Keratinocyte (primary cell): ENCODE measurements at regions not wholly inside any gene's neighbourhood (a gene's known extent, or its start where the extent isn't known, plus 50 kb on each side); places are given as distances from the start of the nearest gene placed in this dataset.

Experiments
- DNase-seq: peaks from one replicate; pipeline ENCODE4 v3.0.0-alpha.2; 2011; ENCODE audit warnings: low read depth, missing footprints, low spot score
- FAIRE-seq: peaks from 2 replicates; lab custom pipeline; 2011; peaks lifted over from hg19 to GRCh38; lab: Jason Lieb, UNC
- H2AFZ ChIP-seq: 2 replicates; pipeline ENCODE4 v1.6.0; 2012; ENCODE audit warnings: low read length, control low read depth, inconsistent platforms; ENCODE audit not compliant: control insufficient read depth
- H3K27ac ChIP-seq: 2 replicates; pipeline ENCODE4 v1.5.1; 2011; ENCODE audit warnings: low read length; ENCODE audit not compliant: control insufficient read depth, insufficient read depth
- H3K27me3 ChIP-seq: 3 replicates; pipeline ENCODE4 v1.6.0; 2011; ENCODE audit warnings: low read length; ENCODE audit not compliant: control insufficient read depth, insufficient read depth; ENCODE audit errors: extremely low read depth
- H3K36me3 ChIP-seq, 2 experiments: 2 replicates in 1 of 2; 3 replicates in 1 of 2; pipeline ENCODE4 v1.5.1; 2011; ENCODE audit warnings: low read length in 2 of 2, mild to moderate bottlenecking in 1 of 2; ENCODE audit not compliant: control insufficient read depth in 2 of 2, insufficient read depth in 2 of 2; ENCODE audit errors: extremely low read depth in 1 of 2
- H3K4me1 ChIP-seq: 3 replicates; pipeline ENCODE4 v1.5.1; 2011; ENCODE audit warnings: low read length; ENCODE audit not compliant: control insufficient read depth, insufficient read depth; ENCODE audit errors: extremely low read depth
- H3K4me2 ChIP-seq: 3 replicates; pipeline ENCODE4 v1.6.0; 2011; ENCODE audit warnings: low read depth, low read length; ENCODE audit not compliant: control insufficient read depth, insufficient read depth; ENCODE audit errors: extremely low read depth
- H3K4me3 ChIP-seq, 3 experiments: fragments of 200-600 bp in 1 of 3; sonication (generic) in 1 of 3; 2 replicates in 2 of 3; 3 replicates in 1 of 3; pipeline ENCODE4 v1.5.1; 2011 to 2016; ENCODE audit warnings: low read length in 3 of 3, mild to moderate bottlenecking in 3 of 3, control low read depth in 2 of 3, inconsistent platforms in 1 of 3, low read depth in 1 of 3, mixed read lengths in 1 of 3, mixed run types in 1 of 3, moderate library complexity in 1 of 3; ENCODE audit not compliant: control insufficient read depth in 2 of 3, insufficient read depth in 2 of 3; ENCODE audit errors: extremely low read depth in 1 of 3
- H3K79me2 ChIP-seq: 2 replicates; pipeline ENCODE4 v1.6.0; 2012; ENCODE audit warnings: low read length; ENCODE audit not compliant: control insufficient read depth, insufficient read depth
- H3K9ac ChIP-seq: 3 replicates; pipeline ENCODE4 v1.6.0; 2011; ENCODE audit warnings: low read length; ENCODE audit not compliant: control insufficient read depth, insufficient read depth; ENCODE audit errors: extremely low read depth
- H3K9me1 ChIP-seq: 3 replicates; pipeline ENCODE4 v1.6.0; 2011; ENCODE audit warnings: low read length; ENCODE audit not compliant: control insufficient read depth, insufficient read depth; ENCODE audit errors: extremely low read depth
- H3K9me3 ChIP-seq: 2 replicates; pipeline ENCODE4 v1.5.1; 2012; ENCODE audit warnings: low read depth, low read length; ENCODE audit not compliant: control insufficient read depth
- H4K20me1 ChIP-seq: 3 replicates; pipeline ENCODE4 v1.6.0; 2011; ENCODE audit warnings: low read length; ENCODE audit not compliant: control insufficient read depth, insufficient read depth; ENCODE audit errors: extremely low read depth
- CTCF ChIP-seq, 3 experiments: IDR thresholded peaks in 1 of 3; conservative IDR thresholded peaks in 1 of 3; optimal IDR thresholded peaks in 1 of 3; 2 replicates in 2 of 3; 3 replicates in 1 of 3; pipeline versions ENCODE3 to v1.5.1; 2011; ENCODE audit warnings: low read length in 3 of 3, mild to moderate bottlenecking in 3 of 3, moderate library complexity in 2 of 3, control low read depth in 1 of 3, inconsistent platforms in 1 of 3; ENCODE audit not compliant: insufficient read depth in 2 of 3; ENCODE audit errors: extremely low read depth in 1 of 3
- EZH2 ChIP-seq: IDR thresholded peaks from one replicate; pipeline ENCODE4 v1.6.1; 2012; ENCODE audit warnings: inconsistent platforms, mild to moderate bottlenecking, low read length, moderate library complexity
- dilution Hi-C: fragments of 300-500 bp; cut with MboI; formaldehyde crosslinking; loops from one replicate; pipeline ENCODE4 v1.7.0; 2020; ENCODE audit warnings: low sequenced_read_pairs; ENCODE audit not compliant: extremely low pct_ligation_motif_present

- Histone ChIP-seq H3K9me3 (no peaks in the 10 kb centered on the region), H3K9ac (no peak overlapping the region), H3K9me1 (no peaks in the 10 kb centered on the region), H3K4me1 (no peaks in the 10 kb centered on the region), H3K4me2 (no peak overlapping the region), H2AFZ (no peak overlapping the region), H3K27ac (no peak overlapping the region), H3K4me3 (no peak overlapping the region), H3K27me3 (no peaks in the 10 kb centered on the region), H3K36me3 (no peaks in the 10 kb centered on the region), H4K20me1 (no peaks in the 10 kb centered on the region), H3K79me2 (no peaks in the 10 kb centered on the region)
- FAIRE-seq (no peak), DNase-seq (no peak)
- no peak for TF ChIP-seq CTCF (optimal IDR thresholded peaks at IDR 0.05 in 1 of 3, IDR thresholded peaks at IDR 0.05 in 1 of 3, conservative IDR thresholded peaks at IDR 0.05 in 1 of 3; ENCODE audit: extremely low read depth in 1 of 3, insufficient read depth in 2 of 3, low read length in 3 of 3)
- TF ChIP-seq EZH2 = no peak
- dilution Hi-C loops = no loop called here
Observed at GRCh38 chr5:89443508-89443907, 560.5 kb upstream of the MEF2C start.

GRCh38 chr5:89441965-89442364 is 559.0 kb upstream of the MEF2C start:
- no peak for FAIRE-seq

More at GRCh38 chr5:89441965-89442364, 559.0 kb upstream of the MEF2C start:
- dilution Hi-C loops = no loop called here
- H2AFZ ChIP-seq = no peak overlapping the region
- no peaks in the 10 kb centered on the region for H3K9me1 ChIP-seq
- H3K36me3 ChIP-seq = no peaks in the 10 kb centered on the region
- no peaks in the 10 kb centered on the region for H3K79me2 ChIP-seq
- H3K9me3 ChIP-seq = no peaks in the 10 kb centered on the region
- H3K9ac ChIP-seq = no peak overlapping the region
- no peaks in the 10 kb centered on the region for H3K27me3 ChIP-seq
- H3K27ac ChIP-seq = no peak overlapping the region
- H3K4me2 ChIP-seq = no peak overlapping the region
- no peaks in the 10 kb centered on the region for H4K20me1 ChIP-seq
- no peak for TF ChIP-seq EZH2
- TF ChIP-seq CTCF (optimal IDR thresholded peaks at IDR 0.05 in 1 of 3, IDR thresholded peaks at IDR 0.05 in 1 of 3, conservative IDR thresholded peaks at IDR 0.05 in 1 of 3; ENCODE audit: extremely low read depth in 1 of 3, insufficient read depth in 2 of 3, low read length in 3 of 3) = no peak
- no peak for DNase-seq
- H3K4me1 ChIP-seq = no peaks in the 10 kb centered on the region
- H3K4me3 ChIP-seq = no peak overlapping the region
